GM21528 (cell line): ENCODE measurements at regions not wholly inside any gene's neighbourhood (a gene's known extent, or its start where the extent isn't known, plus 50 kb on each side); places are given as distances from the start of the nearest gene placed in this dataset.
"Not testable (repeated sequence)": the region's sequence is repeated elsewhere in the genome, so short reads cannot be mapped to it uniquely, and the experiment has no call there.

ENCODE experiments used
- ATAC-seq: cut with Tn5 transposase; IDR thresholded peaks from one replicate; pipeline ENCODE4 v1.9.1; 2021; ENCODE audit warnings: mild to moderate bottlenecking, moderate library complexity; ENCODE audit not compliant: unreplicated experiment, low FRiP score

DNA sequence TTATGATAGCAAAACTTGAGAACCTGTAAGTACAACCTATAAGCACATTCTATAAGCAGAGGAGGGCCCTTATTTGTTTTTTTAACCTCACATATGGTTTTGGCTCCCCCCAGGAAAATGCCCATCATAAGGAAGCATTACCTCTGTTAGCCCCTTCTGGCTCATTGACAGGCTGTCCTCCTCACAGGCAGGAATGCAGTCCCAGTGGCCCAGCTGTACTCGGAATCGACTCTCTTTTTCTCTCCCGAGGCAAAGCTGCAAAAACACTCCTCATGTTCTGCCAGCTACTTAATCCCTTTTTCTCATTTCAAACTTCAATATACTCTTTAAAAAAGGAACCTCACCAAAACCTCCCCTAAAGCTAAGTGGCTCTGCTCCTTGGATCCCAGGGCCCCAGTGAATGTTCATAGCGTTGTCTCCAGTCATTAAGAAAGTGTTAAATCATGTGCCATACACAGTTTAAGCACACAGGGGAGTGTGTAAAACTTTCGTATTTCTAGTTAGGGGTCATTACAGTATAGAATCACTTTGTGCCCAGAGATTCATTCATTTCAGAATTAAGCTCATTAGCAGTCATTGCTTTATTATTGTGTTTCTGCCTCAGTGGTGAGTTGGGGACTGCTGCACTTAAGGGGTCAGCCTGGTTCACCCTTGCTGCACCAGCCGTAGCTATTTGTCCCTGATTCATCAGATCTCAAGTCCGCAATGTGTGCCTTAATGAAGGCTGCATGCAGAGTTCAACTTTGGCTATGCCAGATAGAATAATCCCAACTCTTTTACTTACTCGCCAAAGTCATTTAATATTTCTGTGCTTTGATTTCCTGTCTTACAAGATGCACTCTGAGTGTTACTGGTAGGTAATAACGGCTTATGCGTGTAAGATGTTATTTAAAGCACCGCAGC lies 57.6 kb downstream of the JRKL start:
- ATAC-seq, result no peak

DNA sequence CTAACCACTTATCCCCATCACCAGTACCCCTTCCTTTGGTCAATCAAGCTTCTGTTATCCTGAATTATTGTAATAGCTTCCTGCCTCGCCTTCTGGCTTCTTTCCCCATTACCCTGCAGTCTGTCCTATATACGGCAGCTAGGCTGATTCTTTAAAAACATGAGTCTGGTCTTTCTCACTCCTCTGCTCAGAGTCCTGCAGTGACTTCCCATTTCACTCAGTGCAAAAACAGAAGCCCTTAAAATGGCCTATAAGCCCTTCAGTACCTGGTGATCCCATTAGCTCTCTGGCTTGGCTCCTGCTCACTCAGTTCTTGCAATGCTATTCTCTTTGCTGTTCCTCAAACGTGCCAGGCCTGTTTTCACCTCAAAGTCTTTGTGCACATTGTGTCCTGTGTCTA lies 58.4 kb downstream of the JRKL start:
- no peak for ATAC-seq

DNA sequence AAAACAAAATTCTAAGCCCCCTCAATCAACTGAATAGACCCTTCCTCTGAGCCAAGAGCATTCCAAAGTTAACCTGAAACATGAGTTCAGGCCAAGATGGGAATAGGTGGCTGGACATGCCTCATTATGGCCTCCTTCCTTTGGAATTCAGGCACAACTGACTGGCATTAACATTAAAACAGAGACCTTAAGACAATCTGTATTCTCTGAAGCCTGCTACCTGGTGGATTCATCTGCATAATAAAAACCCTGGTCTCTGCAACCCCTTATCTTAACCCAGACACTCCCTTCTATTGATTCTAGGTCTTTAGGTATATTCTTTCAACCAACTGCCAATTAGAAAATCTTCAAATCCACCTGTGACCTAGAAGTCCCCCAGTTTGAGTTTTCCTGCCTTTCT lies 66.3 kb downstream of the JRKL start:
- ATAC-seq, result no peak

DNA sequence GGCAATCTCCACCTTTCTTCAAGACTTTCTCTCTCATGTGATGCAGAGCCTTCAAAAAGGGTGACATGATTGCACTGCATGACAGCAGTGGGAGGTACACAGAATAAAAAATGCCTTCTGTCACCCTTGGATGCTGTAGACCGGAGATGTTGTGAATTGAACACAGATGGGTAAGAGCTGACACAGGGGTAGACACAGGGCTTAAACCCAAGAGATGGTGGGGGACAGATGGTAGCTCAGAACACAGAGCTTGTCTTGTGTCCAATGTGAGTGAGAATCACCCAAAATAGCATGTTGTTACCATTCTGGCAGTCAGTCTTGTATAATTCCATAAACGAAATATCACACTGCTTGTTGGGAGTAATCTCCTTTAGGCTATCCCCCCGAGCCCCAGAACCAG lies 69.9 kb downstream of the JRKL start:
- ATAC-seq, result no peak

DNA sequence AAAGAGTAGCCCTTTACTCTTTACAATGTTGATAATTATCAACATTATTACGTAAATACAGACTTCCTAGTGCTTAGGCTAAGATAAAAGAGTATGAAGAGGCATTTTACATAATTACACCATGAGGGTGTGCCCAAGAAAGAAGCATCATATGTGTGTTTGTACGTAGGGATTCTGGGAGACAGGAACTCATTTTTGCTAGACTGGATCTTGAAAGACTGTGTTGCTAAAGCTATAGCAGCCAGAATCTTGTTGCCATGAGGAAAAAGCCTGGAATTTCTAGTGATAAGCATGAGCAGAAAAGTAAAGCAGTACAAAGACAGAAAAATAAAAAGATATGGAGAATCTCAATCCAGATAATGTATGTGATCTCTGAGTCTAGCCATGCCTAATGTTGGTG lies 72.1 kb downstream of the JRKL start:
- ATAC-seq, result no peak

DNA sequence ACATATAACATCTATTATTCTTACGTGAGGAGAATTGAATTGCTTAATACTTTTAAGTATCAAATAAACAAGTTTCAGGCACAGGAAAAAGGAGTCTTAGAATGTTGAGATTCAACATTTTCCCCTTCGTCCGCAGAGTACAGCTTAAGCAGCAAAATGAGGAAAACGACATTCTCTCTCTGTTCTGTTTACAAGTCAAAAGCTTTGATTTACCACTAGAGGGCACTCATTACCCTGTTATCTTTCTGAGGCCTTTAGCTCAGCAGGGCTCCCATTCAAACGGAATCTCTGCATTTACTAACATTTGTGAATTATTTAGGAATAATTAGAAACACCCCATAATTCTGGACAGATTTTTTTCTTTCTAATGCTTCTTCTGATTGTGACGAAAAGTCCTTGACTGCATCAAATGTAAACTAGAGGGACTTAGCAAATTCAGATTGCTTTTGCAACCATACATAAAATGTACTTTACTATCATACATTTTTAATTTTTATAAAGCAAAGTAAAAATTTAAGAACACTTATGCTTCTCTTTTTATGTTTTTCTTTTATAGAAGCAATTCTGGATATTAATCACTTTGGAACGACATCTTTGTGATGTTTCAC lies 75.0 kb downstream of the JRKL start:
- peak; percentile 90 for ATAC-seq

DNA sequence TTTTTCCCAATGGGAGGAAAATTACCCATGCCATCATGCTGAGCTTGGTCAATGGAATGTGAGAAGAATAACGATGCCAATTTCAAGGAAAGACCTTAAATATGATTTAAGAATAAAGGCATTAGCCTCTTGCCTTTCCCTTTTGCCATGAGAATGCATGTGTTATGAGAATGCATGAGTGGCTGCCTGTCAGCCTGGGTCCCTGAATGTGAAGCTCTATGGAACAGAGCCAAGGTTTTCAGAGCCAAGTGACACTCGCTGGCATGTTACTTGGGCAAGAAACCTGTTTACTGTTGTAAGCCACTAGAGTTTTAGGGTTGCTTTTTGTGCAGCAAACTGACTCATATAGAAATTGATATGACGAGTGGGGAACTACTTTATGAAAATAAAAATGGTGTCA lies 75.7 kb downstream of the JRKL start:
- no peak for ATAC-seq

DNA sequence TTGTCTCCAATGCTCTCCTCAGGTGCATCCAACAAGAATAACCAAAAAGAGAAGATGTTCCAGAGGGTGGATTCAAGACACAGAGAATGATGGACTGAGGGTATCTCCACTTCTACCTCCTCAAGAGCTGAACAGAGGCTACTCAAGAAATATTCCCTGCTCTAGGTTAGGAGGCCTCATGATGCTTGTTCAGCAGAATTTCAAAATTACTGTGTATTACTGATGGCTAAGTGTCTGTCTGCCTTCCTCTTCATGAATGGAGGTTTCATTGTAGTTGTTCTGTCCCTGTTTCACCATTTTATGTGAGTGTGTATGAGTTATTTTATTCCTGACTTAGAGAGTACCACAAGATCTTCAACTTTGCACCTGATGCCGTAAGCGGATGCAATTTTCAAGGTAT lies 76.8 kb downstream of the JRKL start:
- ATAC-seq, result no peak

DNA sequence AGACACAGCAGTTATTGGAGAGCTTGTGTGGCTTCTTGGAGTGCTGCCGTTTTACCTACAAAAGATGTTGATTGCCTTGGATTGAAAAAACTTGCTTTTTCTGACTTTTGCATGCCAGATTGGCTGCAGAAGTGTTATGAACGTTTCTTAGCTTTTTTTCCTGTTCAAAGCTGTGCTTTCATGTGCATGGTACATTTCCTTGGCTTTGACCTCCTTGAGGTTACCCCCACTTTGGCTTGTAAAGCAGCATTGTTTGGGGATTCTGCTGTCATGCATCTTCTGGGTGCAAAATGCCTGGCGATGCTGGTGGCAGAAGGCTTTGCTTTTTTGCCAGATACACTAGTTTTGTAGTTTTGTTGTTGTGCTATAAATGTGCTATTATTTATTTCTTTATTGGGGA lies 80.0 kb downstream of the JRKL start:
- no peak for ATAC-seq

DNA sequence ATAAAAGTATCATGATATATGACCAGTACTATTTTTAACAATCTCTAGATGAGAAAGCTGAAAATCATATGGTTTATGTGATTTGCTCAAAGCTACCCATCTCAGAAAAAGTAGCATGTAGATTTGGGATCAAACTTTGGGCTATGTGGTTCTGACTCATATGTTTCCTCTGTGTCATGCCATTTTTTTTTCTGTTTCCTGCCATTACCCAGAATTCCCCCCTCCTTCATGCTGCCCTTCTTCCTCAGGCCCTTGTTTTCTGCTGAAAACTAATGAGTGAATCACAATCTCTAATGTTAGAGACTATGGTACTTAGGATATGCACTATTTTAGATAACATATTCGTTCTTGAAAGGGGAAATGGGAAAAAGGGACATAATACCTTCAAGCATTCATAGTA lies 80.7 kb downstream of the JRKL start:
- no peak for ATAC-seq

DNA sequence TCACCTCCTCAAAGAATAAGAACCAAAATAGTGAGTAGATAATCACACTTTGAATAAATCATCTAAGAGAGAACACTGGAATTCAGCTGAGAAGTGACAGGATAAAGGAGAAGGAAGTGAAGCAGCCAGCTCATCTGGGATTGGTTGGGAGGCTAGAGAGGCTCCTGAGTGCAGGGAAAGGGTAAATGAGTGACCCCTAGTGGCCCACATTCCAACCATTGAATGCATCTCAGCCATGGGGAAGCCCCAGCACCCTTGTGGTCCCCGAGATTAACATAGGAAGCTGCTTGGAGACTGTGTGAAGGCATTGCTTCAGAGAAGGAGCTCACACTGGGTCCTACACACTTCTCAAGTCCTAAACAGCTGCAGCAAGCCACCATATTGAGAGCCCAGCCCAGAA lies 82.3 kb downstream of the JRKL start:
- no peak for ATAC-seq

DNA sequence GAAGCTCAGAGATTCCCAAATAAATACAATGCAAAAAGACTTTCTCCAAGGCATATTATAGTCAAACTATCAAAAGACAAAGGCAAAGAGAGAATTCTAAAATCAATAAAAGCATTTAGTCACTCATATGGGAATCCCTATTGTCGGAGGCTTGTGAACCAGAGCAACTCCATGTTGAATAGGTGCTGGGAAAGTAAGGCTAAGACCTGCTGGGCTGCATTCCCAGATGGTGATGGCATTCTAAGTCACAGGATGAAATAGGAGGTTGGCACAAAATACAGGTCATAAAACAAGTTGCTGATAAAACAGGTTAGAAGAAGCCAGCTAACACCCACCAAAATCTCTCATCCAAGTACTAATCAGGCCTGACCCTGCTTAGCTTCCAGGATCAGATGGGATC lies 84.5 kb downstream of the JRKL start:
- no peak for ATAC-seq

DNA sequence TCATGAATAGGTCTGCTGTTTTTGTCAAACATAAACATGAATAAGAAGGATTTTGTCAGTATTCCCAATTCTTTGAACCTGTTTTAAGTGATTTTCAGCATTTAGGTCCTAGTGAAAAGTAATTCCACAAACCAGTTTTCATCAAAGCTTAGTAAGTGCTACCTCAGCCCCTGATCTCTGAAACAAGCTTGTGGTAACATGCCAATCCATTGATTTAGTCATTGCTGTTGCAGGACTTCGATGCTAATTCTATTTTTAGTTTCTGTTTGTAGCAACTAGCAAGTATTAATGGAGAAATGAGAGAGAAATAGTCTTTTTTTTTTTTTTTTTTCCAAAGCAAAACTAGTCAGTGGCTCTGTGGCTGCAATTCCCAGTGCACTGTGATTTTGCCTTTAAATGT lies 91.4 kb downstream of the JRKL start:
- no peak for ATAC-seq

DNA sequence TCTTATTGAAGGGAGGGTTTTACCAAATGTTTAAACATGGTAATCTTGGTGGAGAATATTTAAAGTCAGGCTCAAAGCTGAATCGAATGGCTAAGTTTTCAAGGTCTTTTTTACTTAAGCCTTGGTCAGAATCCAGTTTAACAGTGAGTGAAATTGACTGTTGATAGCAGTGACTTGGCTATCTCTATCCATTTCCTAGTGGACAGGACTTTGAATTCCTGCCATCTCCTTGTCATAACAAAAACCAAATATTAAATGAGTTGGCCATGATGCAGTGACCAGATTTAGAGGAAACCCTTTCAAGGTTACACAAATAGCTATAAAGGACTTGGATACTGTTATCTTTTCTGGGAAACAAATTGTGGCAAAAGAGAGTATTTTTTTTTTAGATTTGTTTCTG lies 92.0 kb downstream of the JRKL start:
- ATAC-seq, result no peak

DNA sequence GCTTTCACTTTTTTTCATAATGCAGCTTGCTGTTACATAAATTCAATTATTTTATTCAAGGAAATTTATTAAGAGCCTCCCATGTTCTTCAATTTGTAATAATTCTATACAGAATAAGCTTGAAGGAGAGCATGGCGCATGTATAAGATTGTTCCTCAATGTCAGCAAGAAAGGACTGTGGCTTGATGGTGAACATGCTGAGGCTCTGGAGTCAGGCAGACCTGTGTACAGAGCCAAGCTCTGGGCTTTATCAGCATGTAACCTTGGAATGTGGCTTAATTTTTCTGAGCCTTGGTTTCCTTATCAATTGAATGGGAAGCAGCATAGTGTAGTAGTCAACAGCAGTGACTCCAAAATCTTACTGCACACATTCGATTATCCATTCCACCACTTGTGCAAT lies 92.4 kb downstream of the JRKL start:
- no peak for ATAC-seq

DNA sequence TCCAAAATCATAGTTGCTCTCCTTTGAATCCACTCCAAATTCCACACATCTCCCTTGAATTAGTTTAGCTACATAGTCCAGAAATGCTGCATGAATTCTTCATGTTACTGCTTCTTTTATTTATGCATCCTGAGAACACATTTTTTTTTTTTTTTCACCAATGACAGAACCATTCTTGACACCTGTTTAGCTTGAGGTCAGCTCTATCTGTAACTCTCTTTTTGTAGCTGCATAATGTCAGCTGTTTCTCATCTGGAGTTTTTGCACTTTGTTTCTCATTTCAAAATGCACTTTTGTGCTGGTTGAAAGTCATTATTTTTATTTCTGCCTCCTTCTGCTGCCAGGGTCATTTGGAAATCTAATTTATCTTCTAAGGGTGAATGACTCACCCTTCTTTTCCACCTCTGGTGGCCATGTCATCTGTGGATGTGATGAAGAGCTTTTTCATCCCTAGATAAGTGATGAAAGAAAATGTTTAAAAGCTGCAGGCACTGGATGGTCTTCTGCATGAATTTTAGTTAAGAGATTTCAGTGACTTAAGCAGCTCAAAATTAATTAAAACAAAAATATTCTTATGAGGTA lies 93.7 kb downstream of the JRKL start:
- ATAC-seq, result no peak

DNA sequence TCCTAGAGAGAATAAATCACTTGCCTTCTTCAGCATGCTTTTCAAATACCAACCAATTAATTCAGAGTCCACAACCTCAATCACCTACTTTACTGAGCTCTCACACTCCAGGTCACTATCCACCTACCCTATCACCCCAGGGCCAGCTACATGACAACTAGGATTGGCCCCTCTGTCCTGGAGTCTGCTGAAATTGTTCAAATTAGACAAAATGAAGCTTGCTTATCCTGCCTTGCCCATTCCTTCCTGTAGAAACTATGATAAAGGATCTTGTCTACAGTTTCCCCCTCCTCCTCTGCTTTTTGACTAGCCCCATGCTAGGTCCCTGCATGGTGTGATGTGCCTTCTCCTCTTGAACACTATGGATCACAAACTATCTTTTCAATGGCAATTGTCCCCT lies 94.5 kb downstream of the JRKL start:
- no peak for ATAC-seq

DNA sequence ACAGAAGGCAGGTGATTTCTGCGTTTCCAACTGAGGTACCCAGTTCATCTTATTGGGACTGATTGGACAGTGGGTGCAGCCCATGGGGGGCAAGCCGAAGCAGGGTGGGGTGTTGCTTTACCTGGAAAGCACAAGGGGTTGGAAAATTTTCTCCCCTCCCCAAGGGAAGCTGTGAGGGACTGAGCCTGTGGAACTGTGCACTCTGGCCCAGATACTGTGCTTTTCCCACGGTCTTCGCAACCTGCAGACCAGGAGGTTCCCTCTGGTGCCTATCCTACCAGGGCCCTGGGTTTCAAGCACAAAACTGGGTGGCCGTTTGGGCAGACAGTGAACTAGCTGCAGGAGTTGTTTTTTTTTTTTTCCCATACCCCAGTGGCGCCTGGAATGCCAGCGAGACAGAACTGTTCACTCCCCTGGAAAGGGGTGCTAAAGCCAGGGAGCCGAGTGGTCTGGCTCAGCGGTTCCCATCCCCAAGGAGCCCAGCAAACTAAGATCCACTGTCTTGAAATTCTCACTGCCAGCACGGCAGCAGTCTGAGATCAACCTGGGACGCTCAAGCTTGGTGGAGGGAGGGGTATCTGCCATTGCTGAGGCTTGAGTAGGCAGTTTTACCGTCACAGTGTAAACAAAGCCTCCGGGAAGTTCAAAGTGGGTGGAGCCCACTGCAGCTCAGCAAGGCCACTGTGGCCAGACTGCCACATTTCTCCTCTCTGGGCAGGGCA lies 97.2 kb downstream of the JRKL start:
- no peak for ATAC-seq

DNA sequence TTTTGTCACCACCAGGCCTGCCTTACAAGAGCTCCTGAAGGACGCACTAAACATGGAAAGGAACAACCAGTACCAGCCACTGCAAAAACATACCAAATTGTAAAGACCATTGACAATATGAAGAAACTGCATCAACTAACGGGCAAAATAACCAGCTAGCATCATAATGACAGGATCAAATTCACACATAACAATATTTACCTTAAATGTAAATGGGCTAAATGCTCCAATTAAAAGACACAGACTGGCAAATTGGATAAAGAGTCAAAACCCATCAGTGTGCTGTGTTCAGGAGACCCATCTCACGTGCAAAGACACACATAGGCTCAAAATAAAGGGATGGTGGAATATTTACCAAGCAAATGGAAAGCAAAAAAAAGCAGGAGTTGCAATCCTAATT lies 99.1 kb downstream of the JRKL start:
- ATAC-seq, result not testable (repeated sequence)

DNA sequence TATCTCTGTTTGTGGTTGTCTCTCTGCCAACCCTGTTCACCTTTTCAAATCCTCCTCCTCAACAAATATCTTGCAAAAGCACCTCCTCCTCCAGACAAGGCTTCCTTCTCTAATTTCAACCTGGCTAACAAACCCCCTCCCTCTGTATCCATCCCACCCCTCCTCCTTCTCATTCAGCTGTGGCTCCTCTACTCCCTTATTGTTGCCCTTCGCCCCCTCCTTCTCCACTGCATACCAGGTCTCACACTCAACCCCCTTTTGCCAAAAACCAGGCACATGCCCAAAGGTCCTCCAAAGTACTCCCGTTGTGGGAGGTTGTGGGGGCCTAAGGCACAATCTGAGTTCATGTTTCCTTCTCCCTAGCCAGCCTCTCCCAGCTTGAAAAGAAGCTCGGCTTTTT lies 110.6 kb downstream of the JRKL start:
- no peak for ATAC-seq

DNA sequence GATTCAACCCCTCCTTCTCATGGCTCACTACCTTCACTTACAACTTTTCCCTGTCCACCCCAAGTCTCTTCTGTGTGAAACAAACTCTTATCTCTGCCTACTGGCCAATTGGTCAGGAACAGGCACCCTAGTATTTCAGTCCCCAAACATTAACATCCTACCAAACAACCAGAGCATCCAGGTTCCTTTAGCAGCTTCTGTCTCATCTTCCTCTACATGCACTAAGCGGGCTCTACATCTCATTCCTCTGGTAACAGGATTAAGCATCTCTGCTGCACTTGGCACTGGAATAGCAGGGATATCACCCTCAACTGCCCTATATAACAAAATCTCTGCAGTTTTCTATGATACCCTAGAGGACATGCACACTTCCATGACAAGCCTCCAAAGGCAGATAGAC lies 116.2 kb downstream of the JRKL start:
- ATAC-seq, result no peak
